ENCODE measurements at regions not wholly inside any gene's neighbourhood (a gene's known extent, or its start where the extent isn't known, plus 50 kb on each side); places are given as distances from the start of the nearest gene placed in this dataset.
A peak's percentile ranks its signal among the peaks of the same experiment; 100 is the strongest.

DNA sequence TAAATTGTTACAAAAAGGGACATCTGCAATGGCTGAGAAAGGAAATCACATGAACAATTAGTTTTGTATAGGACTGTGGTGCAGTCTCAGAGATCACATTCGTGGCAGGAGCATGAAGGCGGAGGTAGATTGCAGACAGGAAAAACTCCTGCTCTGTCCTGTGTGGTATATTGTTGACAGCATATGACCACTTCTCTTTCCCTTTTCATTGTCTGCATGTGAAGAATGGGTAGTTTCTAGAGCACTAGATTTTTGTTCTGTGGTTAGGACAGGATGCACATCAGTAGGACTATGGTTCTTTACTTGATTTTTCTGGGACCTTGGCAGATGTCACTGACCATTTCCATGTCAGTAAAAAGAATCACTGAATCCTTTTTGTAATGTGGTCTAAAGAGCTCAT, 625.9 kb upstream of the PKN2 start:
- H3K27me3 Mint-ChIP-seq, result no peaks in the 10 kb centered on the region
- Histone ChIP-seq H3K36me3 (ENCODE audit: control insufficient read depth, insufficient read depth, low read length) (no peaks in the 10 kb centered on the region), H3K27ac (ENCODE audit: insufficient read depth, low read length, poor library complexity, severe bottlenecking) (no peak overlapping the region), H3K27me3 (ENCODE audit: control insufficient read depth, insufficient read depth, low read length) (no peaks in the 10 kb centered on the region), H3K4me1 (ENCODE audit: control insufficient read depth, insufficient read depth, low read length, poor library complexity, severe bottlenecking) (no peaks in the 10 kb centered on the region), H3K4me3 (ENCODE audit: low read depth, low read length) (no peak overlapping the region), H3K9me3 (ENCODE audit: control insufficient read depth in 2 of 2, low read length in 2 of 2) (no peaks in the 10 kb centered on the region)
- peaks cover 0 to 5% (median 0%) of the 10 kb centered on the region in 7 donors for H3K9me3 Mint-ChIP-seq
- H3K36me3 Mint-ChIP-seq, result no peaks in the 10 kb centered on the region
- no peak overlapping the region for H3K4me3 Mint-ChIP-seq
- H3K4me1 Mint-ChIP-seq, result no peaks in the 10 kb centered on the region
- DNase-seq (no peak), ATAC-seq (ENCODE audit: low read depth in 2 of 2) (no peak)
- H3K27ac Mint-ChIP-seq, result no peak overlapping the region

DNA sequence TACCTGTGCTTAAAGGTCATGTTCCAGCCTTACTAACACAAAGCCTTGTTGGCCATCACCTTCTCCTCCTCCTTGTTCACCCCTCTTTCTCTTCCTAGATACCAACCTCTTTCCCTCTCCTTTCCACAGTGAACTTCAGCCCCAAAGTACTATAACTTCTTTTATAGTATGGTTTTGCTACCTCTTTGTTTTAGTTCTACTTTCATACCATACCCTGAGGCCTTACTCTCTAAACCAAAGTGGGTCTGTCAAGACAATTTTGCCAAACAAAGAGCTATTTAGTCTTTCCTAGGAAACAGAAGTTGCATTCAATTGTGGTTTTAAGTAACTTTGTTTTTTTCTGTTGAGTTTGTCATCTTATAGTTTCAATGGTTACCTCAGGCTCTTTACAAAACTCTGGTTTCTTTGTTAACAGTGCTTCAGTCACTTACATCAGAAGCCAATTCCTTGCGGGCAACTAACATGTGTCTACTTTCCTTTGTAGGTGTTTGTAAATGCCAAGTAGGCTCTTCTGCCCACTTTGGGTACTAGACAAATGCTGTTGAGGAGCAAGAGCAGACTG, 623.9 kb upstream of the PKN2 start:
- Mint-ChIP-seq H3K9me3 (peaks cover 0 to 5% (median 0%) of the 10 kb centered on the region in 7 donors), H3K4me3 (no peak overlapping the region), H3K4me1 (no peaks in the 10 kb centered on the region), H3K27ac (no peak overlapping the region), H3K27me3 (no peaks in the 10 kb centered on the region), H3K36me3 (no peaks in the 10 kb centered on the region)
- no peak overlapping the region for H3K27ac ChIP-seq (ENCODE audit: insufficient read depth, low read length, poor library complexity, severe bottlenecking)
- no peaks in the 10 kb centered on the region for H3K4me1 ChIP-seq (ENCODE audit: control insufficient read depth, insufficient read depth, low read length, poor library complexity, severe bottlenecking)
- DNase-seq, result no peak
- ATAC-seq (ENCODE audit: low read depth in 2 of 2), result no peak
- no peaks in the 10 kb centered on the region for H3K36me3 ChIP-seq (ENCODE audit: control insufficient read depth, insufficient read depth, low read length)
- H3K9me3 ChIP-seq (ENCODE audit: control insufficient read depth in 2 of 2, low read length in 2 of 2), result no peaks in the 10 kb centered on the region
- no peak overlapping the region for H3K4me3 ChIP-seq (ENCODE audit: low read depth, low read length)
- no peaks in the 10 kb centered on the region for H3K27me3 ChIP-seq (ENCODE audit: control insufficient read depth, insufficient read depth, low read length)

DNA sequence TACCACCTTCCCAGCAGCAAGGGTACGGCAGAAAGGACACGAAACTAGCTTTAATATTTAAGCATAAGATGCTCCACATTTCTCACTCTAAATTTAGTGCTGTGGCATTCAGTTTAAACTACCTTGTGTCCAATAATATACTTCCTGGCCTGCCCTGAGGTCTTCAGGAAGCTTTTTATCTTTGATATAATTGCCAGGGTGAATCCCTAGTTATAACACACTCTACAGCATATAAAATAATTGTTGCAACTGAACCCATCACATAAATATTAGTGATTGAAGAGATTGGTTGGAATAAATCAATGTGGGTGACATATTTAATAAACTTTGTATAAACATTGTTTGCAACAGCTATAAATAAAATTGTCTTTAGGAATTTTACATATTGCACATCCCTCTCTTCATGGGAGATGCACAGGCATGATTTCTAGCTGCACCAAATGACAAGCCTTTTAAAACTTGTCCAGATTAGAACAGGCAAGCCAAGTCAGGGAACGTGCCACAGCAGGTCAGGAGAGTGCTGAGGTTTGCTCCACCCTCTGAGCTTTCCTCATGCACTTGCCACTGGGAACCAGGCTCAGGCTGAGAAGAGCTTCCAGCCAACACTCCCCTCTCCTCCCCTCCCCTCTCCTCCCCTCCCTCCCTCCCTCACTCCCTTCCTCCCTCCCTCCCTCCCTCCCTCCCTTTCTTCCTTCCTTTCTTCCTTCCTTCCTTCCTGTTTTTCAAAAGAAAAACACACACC, 623.2 kb upstream of the PKN2 start:
- no peaks in the 10 kb centered on the region for H3K36me3 Mint-ChIP-seq
- H3K27ac ChIP-seq (ENCODE audit: insufficient read depth, low read length, poor library complexity, severe bottlenecking), result no peak overlapping the region
- no peak for ATAC-seq (ENCODE audit: low read depth in 2 of 2)
- H3K27me3 Mint-ChIP-seq, result no peaks in the 10 kb centered on the region
- no peaks in the 10 kb centered on the region for H3K27me3 ChIP-seq (ENCODE audit: control insufficient read depth, insufficient read depth, low read length)
- no peak for DNase-seq
- no peaks in the 10 kb centered on the region for H3K36me3 ChIP-seq (ENCODE audit: control insufficient read depth, insufficient read depth, low read length)
- H3K4me3 ChIP-seq (ENCODE audit: low read depth, low read length), result no peak overlapping the region
- H3K4me3 Mint-ChIP-seq, result no peak overlapping the region
- H3K9me3 ChIP-seq (ENCODE audit: control insufficient read depth in 2 of 2, low read length in 2 of 2), result no peaks in the 10 kb centered on the region
- no peak overlapping the region for H3K27ac Mint-ChIP-seq
- no peaks in the 10 kb centered on the region for H3K4me1 Mint-ChIP-seq
- H3K4me1 ChIP-seq (ENCODE audit: control insufficient read depth, insufficient read depth, low read length, poor library complexity, severe bottlenecking), result no peaks in the 10 kb centered on the region
- H3K9me3 Mint-ChIP-seq, result peaks cover 0 to 4% (median 0%) of the 10 kb centered on the region in 7 donors

DNA sequence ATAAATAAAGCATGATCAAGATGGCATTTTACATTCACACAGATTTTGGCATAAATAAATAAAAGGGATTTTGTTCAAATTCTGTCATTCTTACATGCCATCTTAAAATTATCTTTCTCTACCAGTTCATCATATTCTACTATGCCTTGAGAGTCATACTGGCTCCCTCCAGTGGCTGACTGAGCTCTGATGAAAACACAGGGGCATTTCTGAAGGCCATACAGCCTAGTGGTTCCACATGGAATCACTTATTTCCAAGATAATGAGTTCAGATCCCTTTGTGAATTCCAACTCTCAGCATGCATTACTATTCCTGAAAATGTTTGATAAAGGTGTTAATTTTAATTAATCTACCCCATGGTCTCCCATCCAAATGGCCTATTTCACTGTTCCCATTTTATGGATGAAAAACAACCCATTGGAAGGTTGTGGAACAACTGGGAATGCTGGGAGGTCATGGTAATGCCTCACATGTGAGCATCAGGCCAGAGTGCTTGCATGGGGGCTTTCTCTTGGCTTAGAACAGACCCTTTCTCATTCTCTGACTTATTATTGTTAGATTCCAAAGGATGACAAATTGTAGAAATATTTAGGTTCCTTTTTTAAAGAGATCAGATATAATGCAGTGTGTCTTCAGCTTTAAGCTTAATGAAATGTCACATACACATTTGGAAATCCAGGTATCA, 622.4 kb upstream of the PKN2 start:
- Mint-ChIP-seq H3K4me1 (no peaks in the 10 kb centered on the region), H3K27ac (no peak overlapping the region), H3K36me3 (no peaks in the 10 kb centered on the region), H3K4me3 (no peak overlapping the region), H3K9me3 (peaks cover 0 to 4% (median 0%) of the 10 kb centered on the region in 7 donors), H3K27me3 (no peaks in the 10 kb centered on the region)
- no peaks in the 10 kb centered on the region for H3K9me3 ChIP-seq (ENCODE audit: control insufficient read depth in 2 of 2, low read length in 2 of 2)
- no peak overlapping the region for H3K4me3 ChIP-seq (ENCODE audit: low read depth, low read length)
- H3K36me3 ChIP-seq (ENCODE audit: control insufficient read depth, insufficient read depth, low read length), result no peaks in the 10 kb centered on the region
- H3K27me3 ChIP-seq (ENCODE audit: control insufficient read depth, insufficient read depth, low read length), result no peaks in the 10 kb centered on the region
- H3K27ac ChIP-seq (ENCODE audit: insufficient read depth, low read length, poor library complexity, severe bottlenecking), result no peak overlapping the region
- ATAC-seq (ENCODE audit: low read depth in 2 of 2), result no peak
- peak in 1 of 3 donors; percentile 1 for DNase-seq
- H3K4me1 ChIP-seq (ENCODE audit: control insufficient read depth, insufficient read depth, low read length, poor library complexity, severe bottlenecking), result no peaks in the 10 kb centered on the region

DNA sequence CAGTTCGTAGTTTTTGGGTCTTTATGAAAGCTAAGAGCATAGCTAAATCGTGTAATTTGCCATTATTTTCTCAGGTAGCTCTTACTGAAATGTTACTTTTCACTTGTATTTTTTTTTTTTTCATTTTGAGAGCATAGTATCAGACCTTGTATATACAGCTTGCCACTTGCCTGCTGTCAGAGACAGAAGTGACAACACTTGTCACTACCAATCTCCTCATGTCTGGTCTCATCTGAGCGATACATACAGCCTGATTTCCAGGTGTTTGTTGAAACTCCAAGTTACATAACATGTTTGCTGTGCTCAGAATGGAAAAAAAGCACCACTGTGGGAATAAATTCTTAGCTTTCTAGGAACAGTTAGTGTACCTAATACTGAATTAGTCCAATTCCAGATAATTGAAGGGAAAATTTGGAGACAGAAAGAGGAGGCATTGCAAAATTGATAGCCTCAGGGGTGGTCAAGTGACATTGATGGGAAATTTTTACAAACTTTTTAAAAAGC, 621.4 kb upstream of the PKN2 start:
- no peaks in the 10 kb centered on the region for H3K36me3 ChIP-seq (ENCODE audit: control insufficient read depth, insufficient read depth, low read length)
- H3K9me3 Mint-ChIP-seq, result peaks cover 0 to 4% (median 0%) of the 10 kb centered on the region in 7 donors
- no peaks in the 10 kb centered on the region for H3K27me3 ChIP-seq (ENCODE audit: control insufficient read depth, insufficient read depth, low read length)
- no peaks in the 10 kb centered on the region for H3K36me3 Mint-ChIP-seq
- H3K4me3 Mint-ChIP-seq, result no peak overlapping the region
- no peaks in the 10 kb centered on the region for H3K4me1 ChIP-seq (ENCODE audit: control insufficient read depth, insufficient read depth, low read length, poor library complexity, severe bottlenecking)
- H3K27ac ChIP-seq (ENCODE audit: insufficient read depth, low read length, poor library complexity, severe bottlenecking), result no peak overlapping the region
- no peaks in the 10 kb centered on the region for H3K9me3 ChIP-seq (ENCODE audit: control insufficient read depth in 2 of 2, low read length in 2 of 2)
- ATAC-seq (ENCODE audit: low read depth in 2 of 2), result no peak
- no peak for DNase-seq
- no peak overlapping the region for H3K4me3 ChIP-seq (ENCODE audit: low read depth, low read length)
- H3K27ac Mint-ChIP-seq, result no peak overlapping the region
- H3K4me1 Mint-ChIP-seq, result no peaks in the 10 kb centered on the region
- no peaks in the 10 kb centered on the region for H3K27me3 Mint-ChIP-seq

DNA sequence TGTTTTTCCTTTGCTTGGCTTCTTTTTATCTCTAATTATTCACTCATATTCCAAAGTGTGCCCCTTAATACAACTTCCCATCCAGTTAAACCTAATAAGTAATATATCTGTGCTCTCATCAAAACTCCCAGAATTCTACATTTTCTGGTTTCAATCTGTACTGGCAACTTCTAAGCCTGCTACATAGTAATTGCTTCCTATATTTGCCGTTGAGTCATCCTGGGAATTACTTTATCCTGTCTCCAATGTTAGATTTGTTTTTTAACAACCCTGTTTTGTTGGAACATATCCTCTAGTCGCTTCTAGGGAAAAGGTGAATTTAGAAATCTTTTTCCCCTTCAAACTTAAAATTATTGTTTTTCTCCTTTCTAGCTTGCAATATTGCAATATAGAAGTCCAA, 620.5 kb upstream of the PKN2 start:
- H3K4me3 Mint-ChIP-seq, result no peak overlapping the region
- DNase-seq (no peak), ATAC-seq (ENCODE audit: low read depth in 2 of 2) (no peak)
- no peaks in the 10 kb centered on the region for H3K9me3 ChIP-seq (ENCODE audit: control insufficient read depth in 2 of 2, low read length in 2 of 2)
- H3K27me3 Mint-ChIP-seq, result no peaks in the 10 kb centered on the region
- H3K4me1 Mint-ChIP-seq, result no peaks in the 10 kb centered on the region
- no peaks in the 10 kb centered on the region for H3K4me1 ChIP-seq (ENCODE audit: control insufficient read depth, insufficient read depth, low read length, poor library complexity, severe bottlenecking)
- no peaks in the 10 kb centered on the region for H3K36me3 Mint-ChIP-seq
- no peak overlapping the region for H3K27ac ChIP-seq (ENCODE audit: insufficient read depth, low read length, poor library complexity, severe bottlenecking)
- H3K4me3 ChIP-seq (ENCODE audit: low read depth, low read length), result no peak overlapping the region
- H3K27me3 ChIP-seq (ENCODE audit: control insufficient read depth, insufficient read depth, low read length), result no peaks in the 10 kb centered on the region
- no peak overlapping the region for H3K27ac Mint-ChIP-seq
- peaks cover 0 to 4% (median 0%) of the 10 kb centered on the region in 7 donors for H3K9me3 Mint-ChIP-seq
- H3K36me3 ChIP-seq (ENCODE audit: control insufficient read depth, insufficient read depth, low read length), result no peaks in the 10 kb centered on the region

DNA sequence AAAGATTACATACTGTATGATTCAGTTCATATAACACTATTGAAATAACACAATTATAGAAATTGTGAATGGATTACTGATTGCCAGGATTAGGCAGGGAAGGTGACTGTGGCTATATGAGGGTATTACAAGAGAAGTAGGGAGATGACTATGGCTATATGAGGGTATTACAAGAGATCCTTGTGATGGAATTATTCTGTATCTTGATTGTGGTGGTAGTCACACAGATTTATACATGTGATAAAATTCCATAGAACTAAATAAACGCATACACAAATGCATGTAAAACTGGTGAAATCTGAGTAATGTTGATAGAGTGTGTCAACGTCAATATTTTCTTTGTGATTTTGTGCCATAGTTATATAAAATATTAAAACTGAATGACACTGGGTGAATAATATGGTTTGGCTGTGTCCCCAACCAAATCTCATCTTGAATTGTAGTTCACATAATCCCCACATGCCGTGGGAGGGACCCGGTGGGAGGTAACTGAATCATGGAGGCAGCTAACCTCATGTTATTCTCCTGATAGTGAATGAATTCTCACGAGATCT, 615.6 kb upstream of the PKN2 start:
- Mint-ChIP-seq H3K27me3 (no peaks in the 10 kb centered on the region), H3K4me3 (no peak overlapping the region), H3K36me3 (no peaks in the 10 kb centered on the region), H3K4me1 (no peaks in the 10 kb centered on the region), H3K9me3 (peaks cover 0 to 3% (median 0%) of the 10 kb centered on the region in 7 donors), H3K27ac (no peak overlapping the region)
- Histone ChIP-seq H3K27me3 (ENCODE audit: control insufficient read depth, insufficient read depth, low read length) (no peaks in the 10 kb centered on the region), H3K27ac (ENCODE audit: insufficient read depth, low read length, poor library complexity, severe bottlenecking) (no peak overlapping the region), H3K4me3 (ENCODE audit: low read depth, low read length) (no peak overlapping the region), H3K36me3 (ENCODE audit: control insufficient read depth, insufficient read depth, low read length) (no peaks in the 10 kb centered on the region), H3K9me3 (ENCODE audit: control insufficient read depth in 2 of 2, low read length in 2 of 2) (no peaks in the 10 kb centered on the region), H3K4me1 (ENCODE audit: control insufficient read depth, insufficient read depth, low read length, poor library complexity, severe bottlenecking) (no peaks in the 10 kb centered on the region)
- ATAC-seq (ENCODE audit: low read depth in 2 of 2) (no peak), DNase-seq (no peak)

All from CD4-positive, CD25-positive, alpha-beta regulatory T cell (primary cell).